Hepatic stellate cell (primary cell): ENCODE measurements at regions not wholly inside any gene's neighbourhood (a gene's known extent, or its start where the extent isn't known, plus 50 kb on each side); places are given as distances from the start of the nearest gene placed in this dataset.

ENCODE experiments used
- DNase-seq: peaks from one replicate; pipeline ENCODE4 v3.0.0; 2011; ENCODE audit warnings: low spot score

GRCh38 chr4:181418496-181418895 lies 824.7 kb upstream of the TENM3 start:
- no peak for DNase-seq

GRCh38 chr4:181420950-181421349 lies 822.3 kb upstream of the TENM3 start:
- no peak for DNase-seq

GRCh38 chr4:181424362-181425016 lies 818.7 kb upstream of the TENM3 start:
- DNase-seq: no peak

GRCh38 chr4:181427076-181427475 lies 816.1 kb upstream of the TENM3 start:
- DNase-seq: no peak

GRCh38 chr4:181431006-181431405 lies 812.2 kb upstream of the TENM3 start:
- no peak for DNase-seq

GRCh38 chr4:181431661-181432060 lies 811.5 kb upstream of the TENM3 start:
- DNase-seq: no peak

- DNase-seq: no peak
These were observed 810.9 kb upstream of the TENM3 start for GRCh38 chr4:181432335-181432734.

- DNase-seq: no peak
These were observed 805.3 kb upstream of the TENM3 start for GRCh38 chr4:181437895-181438294.

- no peak for DNase-seq
These were observed 804.6 kb upstream of the TENM3 start for GRCh38 chr4:181438641-181439040.

- no peak for DNase-seq
These were observed 800.2 kb upstream of the TENM3 start for GRCh38 chr4:181443021-181443420.

- no peak for DNase-seq
These were observed 777.4 kb upstream of the TENM3 start for GRCh38 chr4:181465826-181466225.

- no peak for DNase-seq
These were observed 774.8 kb upstream of the TENM3 start for GRCh38 chr4:181468451-181468850.

GRCh38 chr4:181470306-181470705 lies 772.9 kb upstream of the TENM3 start:
- no peak for DNase-seq

- DNase-seq: no peak
These were observed 767.8 kb upstream of the TENM3 start for GRCh38 chr4:181475359-181475758.

GRCh38 chr4:181475781-181476507 lies 767.3 kb upstream of the TENM3 start:
- no peak for DNase-seq

GRCh38 chr4:181476508-181476890 lies 766.7 kb upstream of the TENM3 start:
- DNase-seq: no peak

- no peak for DNase-seq
These were observed 765.6 kb upstream of the TENM3 start for GRCh38 chr4:181477591-181477990.

GRCh38 chr4:181478656-181479055 lies 764.5 kb upstream of the TENM3 start:
- DNase-seq: no peak

GRCh38 chr4:181479141-181479540 lies 764.1 kb upstream of the TENM3 start:
- no peak for DNase-seq

- no peak for DNase-seq
These were observed 758.8 kb upstream of the TENM3 start for GRCh38 chr4:181484396-181484795.

- no peak for DNase-seq
These were observed 754.3 kb upstream of the TENM3 start for GRCh38 chr4:181488926-181489325.

GRCh38 chr4:181498148-181498547 lies 745.1 kb upstream of the TENM3 start:
- no peak for DNase-seq

- DNase-seq: no peak
These were observed 740.6 kb upstream of the TENM3 start for GRCh38 chr4:181502611-181503010.
